WTC11 (cell line): ENCODE measurements at regions not wholly inside any gene's neighbourhood (a gene's known extent, or its start where the extent isn't known, plus 50 kb on each side); places are given as distances from the start of the nearest gene placed in this dataset.

Experiments
- ATAC-seq: fragments of 200-7000 bp; cut with Tn5 transposase; 2 replicates; pipeline ENCODE4 v1.10.0; 2021; ENCODE audit warnings: mild to moderate bottlenecking, moderate library complexity
- CTCF ChIA-PET: fragments of 300-600 bp; sonication (Branson Sonifier 250); formaldehyde crosslinking; loops from one replicate; lab custom pipeline; 2021; ENCODE audit warnings: antibody characterized with exemption; lab: Charles Lee
- POLR2A ChIA-PET: fragments of 350-600 bp; sonication (Branson Sonifier 250); formaldehyde crosslinking; loops from one replicate; lab custom pipeline; 2021; ENCODE audit warnings: antibody characterized with exemption; lab: Charles Lee
- DNase-seq: peaks from one replicate; pipeline ENCODE4 v3.0.0; 2021; ENCODE audit warnings: low spot score
- H3K27ac Mint-ChIP-seq: 2 replicates; pipeline ENCODE4 v1.8.0; 2021; ENCODE audit warnings: mixed read lengths
- H3K27me3 Mint-ChIP-seq: 2 replicates; pipeline ENCODE4 v1.8.0; 2021; ENCODE audit warnings: low read depth, mild to moderate bottlenecking, moderate library complexity, mixed read lengths
- H3K36me3 Mint-ChIP-seq: 2 replicates; pipeline ENCODE4 v1.8.0; 2021; ENCODE audit warnings: mixed read lengths
- H3K4me1 Mint-ChIP-seq: 2 replicates; pipeline ENCODE4 v1.8.0; 2022; ENCODE audit warnings: mixed read lengths
- H3K4me3 Mint-ChIP-seq: 2 replicates; pipeline ENCODE4 v1.8.0; 2021; ENCODE audit warnings: mild to moderate bottlenecking, moderate library complexity, mixed read lengths
- H3K9me3 Mint-ChIP-seq: 2 replicates; pipeline ENCODE4 v1.8.0; 2021; ENCODE audit warnings: mixed read lengths
- FOXK1 ChIP-seq: sonication (generic); formaldehyde crosslinking; IDR thresholded peaks from 2 replicates; pipeline ENCODE4 v1.8.0; 2022; ENCODE audit warnings: mild to moderate bottlenecking, moderate library complexity, missing genetic modification reagents
- GRHL2 ChIP-seq: fragments of 250-450 bp; sonication (Bioruptor Pico); IDR thresholded peaks from 2 replicates; pipeline ENCODE4 v1.8.0; 2022; ENCODE audit warnings: mild to moderate bottlenecking, moderate library complexity; ENCODE audit not compliant: insufficient replicate concordance, severe bottlenecking
- GTF2I ChIP-seq: fragments of 250-450 bp; sonication (Bioruptor Pico); conservative IDR thresholded peaks from 2 replicates; pipeline ENCODE4 v1.4.0; 2021; ENCODE audit warnings: mild to moderate bottlenecking
- IRF2 ChIP-seq: sonication (generic); formaldehyde crosslinking; IDR thresholded peaks from 2 replicates; pipeline ENCODE4 v1.8.0; 2022; ENCODE audit warnings: low read depth, missing genetic modification reagents, borderline replicate concordance
- JAZF1 ChIP-seq: fragments of 250-450 bp; sonication (Bioruptor Pico); IDR thresholded peaks from 2 replicates; pipeline ENCODE4 v1.9.0; 2021; ENCODE audit warnings: moderate library complexity, mild to moderate bottlenecking, inconsistent platforms
- NFATC4 ChIP-seq: fragments of 250-450 bp; sonication (Bioruptor Pico); IDR thresholded peaks from 2 replicates; pipeline ENCODE4 v1.9.0; 2021; ENCODE audit warnings: mild to moderate bottlenecking
- NFYB ChIP-seq: sonication (generic); formaldehyde crosslinking; conservative IDR thresholded peaks from 2 replicates; pipeline ENCODE4 v1.8.0; 2022; ENCODE audit warnings: low read depth, missing genetic modification reagents
- OVOL2 ChIP-seq: fragments of 250-450 bp; sonication (Bioruptor Pico); IDR thresholded peaks from 2 replicates; pipeline ENCODE4 v1.9.0; 2021; ENCODE audit warnings: mild to moderate bottlenecking, borderline replicate concordance
- ZNF121 ChIP-seq: sonication (generic); formaldehyde crosslinking; IDR thresholded peaks from 2 replicates; pipeline ENCODE4 v1.8.0; 2023; ENCODE audit warnings: missing genetic modification reagents
- ZNF138 ChIP-seq: sonication (generic); formaldehyde crosslinking; conservative IDR thresholded peaks from 2 replicates; pipeline ENCODE4 v1.8.1; 2022; ENCODE audit warnings: mild to moderate bottlenecking, moderate library complexity, missing genetic modification reagents
- ZNF219 ChIP-seq: sonication (generic); formaldehyde crosslinking; IDR thresholded peaks from 2 replicates; pipeline ENCODE4 v1.8.0; 2023; ENCODE audit warnings: missing genetic modification reagents, mild to moderate bottlenecking, borderline replicate concordance
- ZNF416 ChIP-seq: fragments of 250-450 bp; sonication (Bioruptor Pico); IDR thresholded peaks from 2 replicates; pipeline ENCODE4 v1.9.0; 2021; ENCODE audit warnings: mild to moderate bottlenecking, inconsistent platforms
- ZNF423 ChIP-seq: fragments of 250-450 bp; sonication (Bioruptor Pico); IDR thresholded peaks from 2 replicates; pipeline ENCODE4 v2.1.2; 2022; ENCODE audit warnings: mild to moderate bottlenecking, moderate library complexity
- TF ChIP-seq, protein P1 (sequence below): sonication (generic); formaldehyde crosslinking; IDR thresholded peaks from 2 replicates; pipeline ENCODE4 v1.8.0; 2022; ENCODE audit warnings: mild to moderate bottlenecking, missing genetic modification reagents
- TF ChIP-seq, protein P2 (sequence below): sonication (generic); formaldehyde crosslinking; IDR thresholded peaks from 2 replicates; pipeline ENCODE4 v1.8.1; 2022; ENCODE audit warnings: low read depth, missing genetic modification reagents, borderline replicate concordance

DNA sequence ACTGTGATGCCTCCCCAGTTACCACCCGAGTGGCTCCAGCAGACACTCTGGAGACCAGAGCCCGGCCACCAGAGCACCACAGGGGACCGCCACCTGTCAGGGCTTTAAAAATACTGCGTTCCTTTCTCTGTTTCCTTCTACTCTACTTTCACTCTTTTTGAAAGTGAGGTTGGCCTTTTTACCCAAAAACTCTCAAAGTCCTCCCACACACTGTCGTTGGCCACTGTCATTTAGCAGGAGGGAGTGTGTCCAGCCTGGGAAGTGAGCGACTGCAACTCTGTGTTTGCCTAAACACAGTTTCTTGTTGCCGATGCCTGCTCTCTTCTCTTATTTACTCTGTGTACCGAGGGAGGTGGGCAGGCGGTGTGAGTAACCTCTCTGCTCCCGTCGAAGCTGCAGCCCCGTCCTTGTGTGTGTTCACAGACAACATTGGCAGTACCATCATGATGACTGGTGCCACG, 90.8 kb upstream of the CLDN5 start:
- ATAC-seq (no peak), DNase-seq (no peak)
- H3K9me3 Mint-ChIP-seq = no peaks in the 10 kb centered on the region
- CTCF ChIA-PET = interaction anchor here (1.7 kb wide), 1 partner anchor 15 kb away, joined by 3 read pairs; no protein-coding TSS in a partner anchor
- no peak overlapping the region for H3K4me3 Mint-ChIP-seq
- H3K27ac Mint-ChIP-seq = peak overlapping the region; percentile 58; the same call in 1 of the 2 replicates
- no peaks in the 10 kb centered on the region for H3K36me3 Mint-ChIP-seq
- peaks cover 55% of the 10 kb centered on the region for H3K4me1 Mint-ChIP-seq
- no peak for TF ChIP-seq NFYB (CRISPR knock-in tag)
- TF ChIP-seq ZNF423 (CRISPR knock-in tag) = no peak
- no peak for TF ChIP-seq NFATC4
- no peak for TF ChIP-seq ZNF138 (CRISPR knock-in tag)
- no peak for TF ChIP-seq JAZF1
- TF ChIP-seq, protein P1, sequence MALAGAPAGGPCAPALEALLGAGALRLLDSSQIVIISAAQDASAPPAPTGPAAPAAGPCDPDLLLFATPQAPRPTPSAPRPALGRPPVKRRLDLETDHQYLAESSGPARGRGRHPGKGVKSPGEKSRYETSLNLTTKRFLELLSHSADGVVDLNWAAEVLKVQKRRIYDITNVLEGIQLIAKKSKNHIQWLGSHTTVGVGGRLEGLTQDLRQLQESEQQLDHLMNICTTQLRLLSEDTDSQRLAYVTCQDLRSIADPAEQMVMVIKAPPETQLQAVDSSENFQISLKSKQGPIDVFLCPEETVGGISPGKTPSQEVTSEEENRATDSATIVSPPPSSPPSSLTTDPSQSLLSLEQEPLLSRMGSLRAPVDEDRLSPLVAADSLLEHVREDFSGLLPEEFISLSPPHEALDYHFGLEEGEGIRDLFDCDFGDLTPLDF = no peak
- TF ChIP-seq, protein P2, sequence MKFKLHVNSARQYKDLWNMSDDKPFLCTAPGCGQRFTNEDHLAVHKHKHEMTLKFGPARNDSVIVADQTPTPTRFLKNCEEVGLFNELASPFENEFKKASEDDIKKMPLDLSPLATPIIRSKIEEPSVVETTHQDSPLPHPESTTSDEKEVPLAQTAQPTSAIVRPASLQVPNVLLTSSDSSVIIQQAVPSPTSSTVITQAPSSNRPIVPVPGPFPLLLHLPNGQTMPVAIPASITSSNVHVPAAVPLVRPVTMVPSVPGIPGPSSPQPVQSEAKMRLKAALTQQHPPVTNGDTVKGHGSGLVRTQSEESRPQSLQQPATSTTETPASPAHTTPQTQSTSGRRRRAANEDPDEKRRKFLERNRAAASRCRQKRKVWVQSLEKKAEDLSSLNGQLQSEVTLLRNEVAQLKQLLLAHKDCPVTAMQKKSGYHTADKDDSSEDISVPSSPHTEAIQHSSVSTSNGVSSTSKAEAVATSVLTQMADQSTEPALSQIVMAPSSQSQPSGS = no peak
- no peak for TF ChIP-seq ZNF416 (CRISPR knock-in tag)
- POLR2A ChIA-PET = no interaction called here
- no peaks in the 10 kb centered on the region; the same call in 1 of the 2 replicates for H3K27me3 Mint-ChIP-seq

DNA sequence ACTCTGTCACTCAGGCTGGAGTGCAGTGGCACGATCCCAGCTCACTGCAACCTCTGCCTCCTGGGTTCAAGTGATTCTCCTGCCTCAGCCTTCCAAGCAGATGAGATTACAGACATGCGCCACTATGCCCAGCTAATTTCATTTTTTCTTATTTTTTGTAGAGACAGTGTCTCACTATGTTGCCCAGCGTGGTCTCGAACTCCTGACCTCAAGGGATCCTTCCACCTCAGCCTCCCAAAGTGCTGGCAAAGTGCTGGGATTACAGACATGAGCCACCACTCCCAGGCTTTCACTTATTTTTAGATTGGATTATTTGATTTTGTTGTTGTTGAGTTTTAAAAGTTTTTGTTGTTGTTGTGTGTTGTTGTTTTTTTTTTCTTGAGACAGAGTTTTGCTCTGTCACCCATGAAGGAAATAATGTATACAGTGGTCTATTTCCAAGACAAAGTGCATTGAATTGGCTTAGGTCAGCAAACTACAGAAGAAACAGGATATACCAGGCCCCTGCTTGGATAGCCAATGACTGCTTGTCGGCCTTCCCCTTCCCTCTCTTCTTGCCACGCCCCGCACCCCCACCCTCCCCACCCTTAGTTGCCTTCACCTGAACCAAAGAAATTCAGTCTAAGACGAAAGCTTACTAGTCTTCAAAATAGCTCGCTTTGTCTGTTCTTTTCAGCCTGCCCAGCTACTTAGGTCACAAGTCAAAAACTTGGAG, 91.8 kb upstream of the CLDN5 start:
- Mint-ChIP-seq H3K4me1 (peaks cover 51% of the 10 kb centered on the region), H3K27ac (peak overlapping the region; percentile 83), H3K27me3 (no peaks in the 10 kb centered on the region; the same call in 1 of the 2 replicates), H3K36me3 (no peaks in the 10 kb centered on the region), H3K4me3 (no peak overlapping the region), H3K9me3 (no peaks in the 10 kb centered on the region)
- 0 out of 2 replicates have a peak, but pooled peaks have one; percentile 63 for TF ChIP-seq ZNF121 (CRISPR knock-in tag)
- TF ChIP-seq OVOL2 (CRISPR knock-in tag) = no peak
- DNase-seq (no peak), ATAC-seq (peak; percentile 68)
- ChIA-PET POLR2A (interaction anchor here (0.7 kb wide), 1 partner anchor 592 kb away, joined by 13 read pairs; no protein-coding TSS in a partner anchor), CTCF (interaction anchor here (0.6 to 1.9 kb wide), 8 partner anchors 9 to 337 kb away, joined by 3 to 7 read pairs (median 4); no protein-coding TSS in a partner anchor)

- no peak for ATAC-seq
- H3K9me3 Mint-ChIP-seq = no peaks in the 10 kb centered on the region
- TF ChIP-seq OVOL2 (CRISPR knock-in tag) = no peak
- no peak for TF ChIP-seq IRF2 (CRISPR knock-in tag)
- no peak for TF ChIP-seq FOXK1 (CRISPR knock-in tag)
- no peak for TF ChIP-seq JAZF1
- TF ChIP-seq GRHL2 (CRISPR knock-in tag) = no peak
- no peak for TF ChIP-seq GTF2I (CRISPR knock-in tag)
- no peak for TF ChIP-seq ZNF219
- no peaks in the 10 kb centered on the region for H3K36me3 Mint-ChIP-seq
- ChIA-PET CTCF (interaction anchor here (3.4 to 5.4 kb wide), 2 partner anchors 10 to 13 kb away, joined by 22 to 23 read pairs; no protein-coding TSS in a partner anchor), POLR2A (no interaction called here)
- DNase-seq = no peak
- no peak overlapping the region for H3K4me3 Mint-ChIP-seq
- H3K27me3 Mint-ChIP-seq = no peaks in the 10 kb centered on the region; the same call in 1 of the 2 replicates
- H3K4me1 Mint-ChIP-seq = peaks cover 71% of the 10 kb centered on the region
- H3K27ac Mint-ChIP-seq = no peak overlapping the region; the same call in 1 of the 2 replicates
These were observed 94.9 kb upstream of the SEPTIN5 start for GRCh38 chr22:19619144-19620009.
